ENCODE measurements at regions not wholly inside any gene's neighbourhood (a gene's known extent, or its start where the extent isn't known, plus 50 kb on each side); places are given as distances from the start of the nearest gene placed in this dataset.

GRCh38 chr3:159640225-159640624, 348.4 kb upstream of the IL12A start:
- WGBS, result 81% methylated on average over 4 of the region's 4 CpGs
- H3K27me3 ChIP-seq (replicated peaks; ENCODE audit: insufficient read depth), result peaks cover 2% of the 10 kb centered on the region
- intact Hi-C loops (cut with DNase I), result no loop called here
- no peak overlapping the region for H3K4me3 ChIP-seq
- no peaks in the 10 kb centered on the region for H3K36me3 ChIP-seq
- no peak for DNase-seq (ENCODE audit: low spot score)
- TF ChIP-seq POLR2A (IDR thresholded peaks at IDR 0.05) (no peak), POLR2AphosphoS5 (IDR thresholded peaks at IDR 0.05) (no peak), CTCF (IDR thresholded peaks at IDR 0.05) (no peak)
- no peak overlapping the region for H3K27ac ChIP-seq
- H3K9me3 ChIP-seq, result no peaks in the 10 kb centered on the region
- no peaks in the 10 kb centered on the region for H3K4me1 ChIP-seq (replicated peaks)

GRCh38 chr3:159643406-159643805, 345.2 kb upstream of the IL12A start:
- no peak overlapping the region for H3K27ac ChIP-seq
- TF ChIP-seq POLR2AphosphoS5 (IDR thresholded peaks at IDR 0.05) (no peak), POLR2A (IDR thresholded peaks at IDR 0.05) (no peak), CTCF (IDR thresholded peaks at IDR 0.05) (no peak)
- H3K36me3 ChIP-seq, result no peaks in the 10 kb centered on the region
- no peak overlapping the region for H3K4me3 ChIP-seq
- no peak for DNase-seq (ENCODE audit: low spot score)
- intact Hi-C loops (cut with DNase I), result no loop called here
- H3K4me1 ChIP-seq (replicated peaks), result no peaks in the 10 kb centered on the region
- H3K27me3 ChIP-seq (replicated peaks; ENCODE audit: insufficient read depth), result no peaks in the 10 kb centered on the region
- no peaks in the 10 kb centered on the region for H3K9me3 ChIP-seq

- no peak overlapping the region for H3K27ac ChIP-seq
- no peak overlapping the region for H3K4me3 ChIP-seq
- WGBS, result 94% methylated on average over 1 of the region's 1 CpG
- no peak for DNase-seq (ENCODE audit: low spot score)
- intact Hi-C loops (cut with DNase I), result no loop called here
- H3K36me3 ChIP-seq, result no peaks in the 10 kb centered on the region
- no peak for TF ChIP-seq POLR2A (IDR thresholded peaks at IDR 0.05)
- no peaks in the 10 kb centered on the region for H3K27me3 ChIP-seq (replicated peaks; ENCODE audit: insufficient read depth)
- H3K4me1 ChIP-seq (replicated peaks), result no peaks in the 10 kb centered on the region
- no peaks in the 10 kb centered on the region for H3K9me3 ChIP-seq
Measured at GRCh38 chr3:159645874-159646273, 342.8 kb upstream of the IL12A start.

- DNase-seq (ENCODE audit: low spot score), result no peak
Measured at GRCh38 chr3:159649951-159650350, 338.7 kb upstream of the IL12A start.

GRCh38 chr3:159650726-159651125, 337.9 kb upstream of the IL12A start:
- no peaks in the 10 kb centered on the region for H3K36me3 ChIP-seq
- no peaks in the 10 kb centered on the region for H3K9me3 ChIP-seq
- H3K27ac ChIP-seq, result no peak overlapping the region
- TF ChIP-seq CTCF (IDR thresholded peaks at IDR 0.05) (no peak), POLR2AphosphoS5 (IDR thresholded peaks at IDR 0.05) (no peak)
- 44% methylated on average over 2 of the region's 2 CpGs for WGBS
- no peak for DNase-seq (ENCODE audit: low spot score)
- no peak overlapping the region for H3K4me3 ChIP-seq
- no peaks in the 10 kb centered on the region for H3K4me1 ChIP-seq (replicated peaks)
- H3K27me3 ChIP-seq (replicated peaks; ENCODE audit: insufficient read depth), result no peaks in the 10 kb centered on the region
- intact Hi-C loops (cut with DNase I), result no loop called here

More at GRCh38 chr3:159649951-159650350, 338.7 kb upstream of the IL12A start:
- H3K4me3 ChIP-seq, result no peak overlapping the region
- H3K27ac ChIP-seq, result no peak overlapping the region
- H3K4me1 ChIP-seq (replicated peaks), result no peaks in the 10 kb centered on the region
- H3K27me3 ChIP-seq (replicated peaks; ENCODE audit: insufficient read depth), result no peaks in the 10 kb centered on the region
- H3K9me3 ChIP-seq, result no peaks in the 10 kb centered on the region
- TF ChIP-seq POLR2A (IDR thresholded peaks at IDR 0.05), result no peak
- no peak for TF ChIP-seq CTCF (IDR thresholded peaks at IDR 0.05)
- TF ChIP-seq POLR2AphosphoS5 (IDR thresholded peaks at IDR 0.05), result no peak
- intact Hi-C loops (cut with DNase I), result no loop called here
- no peaks in the 10 kb centered on the region for H3K36me3 ChIP-seq
